Right lobe of liver (tissue), 4 donors: ENCODE measurements at regions not wholly inside any gene's neighbourhood (a gene's known extent, or its start where the extent isn't known, plus 50 kb on each side); places are given as distances from the start of the nearest gene placed in this dataset.

Experiments used
- CTCF ChIP-seq, 4 donors: fragments of 200-600 bp in 3 of 4; fragments of 450-650 bp in 1 of 4; IDR thresholded peaks; one replicate each; pipeline versions ENCODE4 v1.5.1 to v1.8.0; 2016 to 2022; ENCODE audit warnings: antibody characterized with exemption in 4 of 4, mild to moderate bottlenecking in 2 of 4
- POLR2A ChIP-seq: fragments of 450-650 bp; IDR thresholded peaks from one replicate; pipeline ENCODE4 v1.6.1; 2017; ENCODE audit warnings: antibody characterized with exemption, mild to moderate bottlenecking
- donor health status: DM: no; HTN: no; CAD: no.
- donor health status: DM: no; HTN: no; CAD: no.
- donor health status: DM: no; HTN: yes; CAD: no.

GRCh38 chr20:39632757-39633156, 670.6 kb downstream of the DHX35 start:
- TF ChIP-seq CTCF (IDR thresholded peaks at IDR 0.05) (no peak), POLR2A (no peak)
